ENCODE measurements at regions not wholly inside any gene's neighbourhood (a gene's known extent, or its start where the extent isn't known, plus 50 kb on each side); places are given as distances from the start of the nearest gene placed in this dataset.

DNA sequence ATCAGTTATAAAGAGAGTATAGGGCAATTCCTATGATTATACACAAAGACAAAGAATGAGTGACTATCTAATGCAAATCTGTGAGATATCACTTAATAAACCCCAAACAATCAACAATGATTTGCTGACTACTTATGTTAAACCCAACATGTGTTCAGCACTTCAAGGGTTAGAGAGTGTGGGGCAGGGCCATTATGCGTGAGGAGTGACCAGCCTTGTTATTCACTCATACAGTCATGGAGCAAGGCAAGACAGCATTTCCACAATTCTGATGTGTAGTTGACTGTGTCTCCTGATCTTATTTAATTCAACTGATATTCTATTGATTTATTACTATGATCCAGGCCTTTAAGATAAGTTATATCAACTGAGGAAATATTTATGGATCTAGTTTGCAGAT, 251.7 kb downstream of the CYRIA start:
- no peak for DNase-seq (ENCODE audit: low spot score)

- DNase-seq (ENCODE audit: low spot score), result no peak
Observed at GRCh38 chr2:16413285-16413684, 252.3 kb downstream of the CYRIA start.

DNA sequence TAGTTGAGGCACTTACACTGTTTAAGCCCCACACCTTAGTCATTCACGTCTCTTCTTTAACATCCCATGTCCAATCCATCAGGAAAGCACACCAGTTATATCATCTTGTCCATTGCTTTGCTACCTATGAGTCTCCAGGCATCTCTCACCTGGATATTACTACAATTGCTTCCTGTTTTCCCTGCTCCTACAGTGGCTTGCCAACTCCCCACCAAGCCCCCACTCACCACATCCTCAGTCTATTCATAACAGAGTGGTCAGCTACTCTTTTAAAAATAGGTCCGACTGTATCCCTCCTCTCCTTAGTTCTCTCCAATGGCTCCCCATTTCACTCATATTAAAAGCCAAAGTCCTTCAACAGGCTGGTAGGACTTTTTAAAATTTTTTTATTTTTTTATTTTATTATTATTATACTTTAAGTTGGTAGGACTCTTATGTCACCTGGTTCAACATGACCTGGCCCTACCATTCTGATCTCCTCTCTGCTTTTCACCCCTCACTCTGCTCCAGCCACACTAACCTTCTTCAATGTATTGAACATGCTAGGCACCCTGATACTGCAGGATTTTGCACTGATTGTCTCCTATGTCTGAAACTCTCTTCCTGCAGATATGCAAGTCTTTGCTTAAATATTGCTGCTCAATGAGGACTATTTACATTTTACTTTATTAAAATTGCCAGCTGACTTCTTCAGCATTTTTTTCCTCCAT, 253.2 kb downstream of the CYRIA start:
- no peak for DNase-seq (ENCODE audit: low spot score)

DNA sequence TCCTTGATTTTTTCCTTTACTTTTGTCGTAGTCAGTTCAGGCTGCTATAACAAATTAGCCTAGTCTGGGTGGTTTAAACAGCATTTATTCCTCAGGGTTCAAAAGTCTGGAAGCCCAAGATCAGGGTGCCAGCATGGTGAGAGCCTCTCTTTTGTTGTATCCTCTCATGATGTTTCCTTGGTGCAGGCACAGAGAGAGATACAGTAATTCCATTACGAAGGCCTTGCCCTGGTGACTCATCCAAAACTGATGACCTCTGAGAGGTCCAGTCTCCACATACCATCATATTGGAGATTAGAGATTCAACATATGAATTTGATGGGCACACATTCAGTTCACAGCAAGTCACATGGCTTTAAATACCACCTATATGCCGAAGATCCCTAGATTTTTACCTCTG, 253.8 kb downstream of the CYRIA start:
- DNase-seq (ENCODE audit: low spot score), result no peak

- DNase-seq (ENCODE audit: low spot score), result no peak
Observed at GRCh38 chr2:16409849-16410248, 255.8 kb downstream of the CYRIA start.

DNA sequence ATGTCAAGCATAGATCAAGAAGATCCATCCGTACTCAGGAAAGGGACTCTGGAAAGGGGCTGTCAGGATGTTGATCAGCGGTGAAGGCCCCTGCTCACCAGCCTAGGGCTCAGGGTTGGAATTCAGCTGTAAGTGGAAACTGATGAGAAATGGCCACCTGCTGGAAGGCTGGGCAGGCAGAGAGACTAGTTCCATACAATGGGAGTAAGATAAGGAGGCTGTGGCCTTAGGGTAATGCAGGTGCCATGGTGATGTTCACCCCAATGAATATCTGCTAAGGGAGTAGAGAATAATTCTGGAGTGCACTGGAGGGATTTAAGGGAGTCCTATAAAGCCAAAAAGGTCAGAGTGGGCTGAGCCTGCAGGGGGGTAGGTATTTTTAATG, 256.6 kb downstream of the CYRIA start:
- DNase-seq (ENCODE audit: low spot score), result no peak

- DNase-seq (ENCODE audit: low spot score), result no peak
Observed at GRCh38 chr2:16408331-16409005, 257.2 kb downstream of the CYRIA start.

DNA sequence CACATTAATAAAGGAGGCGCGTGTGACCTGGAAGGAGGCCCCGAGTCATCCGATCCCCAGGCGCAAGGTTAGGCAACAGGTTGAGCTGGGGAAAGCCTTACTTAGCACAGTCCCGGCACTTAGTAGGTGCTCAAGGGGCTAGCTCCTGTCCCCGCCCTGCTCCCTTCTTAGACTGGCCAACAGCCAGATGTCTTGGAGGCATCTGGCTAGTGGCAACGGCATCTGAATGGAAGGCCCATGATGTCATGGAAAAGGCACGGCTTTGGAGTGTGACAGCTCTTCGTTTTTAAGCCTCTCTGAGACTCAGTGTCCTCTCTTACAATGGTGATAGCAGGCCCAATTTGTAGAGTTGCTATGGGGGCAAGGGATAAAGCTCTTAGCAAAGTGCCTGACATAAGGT, 258.3 kb downstream of the CYRIA start:
- DNase-seq (ENCODE audit: low spot score), result no peak

DNA sequence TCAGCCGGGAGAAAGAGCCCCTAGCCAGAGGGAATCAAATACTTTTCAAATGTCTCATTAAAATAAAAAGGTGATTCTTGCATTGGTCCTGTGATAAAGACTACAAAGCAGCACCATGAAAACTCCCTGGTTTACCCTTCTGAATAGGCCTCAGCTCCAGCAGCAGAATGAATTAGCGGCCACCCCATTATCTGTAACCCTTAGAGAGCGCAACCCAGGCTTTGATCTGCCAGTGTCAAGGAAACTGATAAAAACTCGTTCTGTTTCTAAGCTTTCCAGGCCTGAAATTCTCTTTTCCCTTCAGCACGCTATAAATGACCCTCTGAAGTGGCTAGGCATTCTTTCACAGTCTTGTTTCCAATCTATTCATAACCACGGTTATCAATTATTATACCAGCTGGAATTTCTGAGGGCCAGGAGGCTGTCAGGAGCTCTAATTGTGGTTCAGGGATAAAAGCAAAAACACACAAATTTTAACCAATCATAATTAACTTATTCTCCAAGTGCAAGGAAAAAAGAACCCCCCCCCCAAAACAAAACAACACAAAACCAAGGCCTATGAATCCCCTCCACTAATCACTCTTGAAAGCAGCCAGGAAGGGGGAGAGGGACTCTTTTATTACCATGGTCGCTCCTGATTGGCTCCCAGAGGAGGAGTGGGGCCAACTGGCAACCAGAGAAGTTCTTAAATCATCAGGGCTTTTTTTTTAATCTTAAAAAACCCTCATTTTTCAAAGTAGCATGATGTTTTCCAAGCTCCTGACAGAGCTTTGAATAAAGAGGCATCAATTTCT, 258.9 kb downstream of the CYRIA start:
- no peak for DNase-seq (ENCODE audit: low spot score)

DNA sequence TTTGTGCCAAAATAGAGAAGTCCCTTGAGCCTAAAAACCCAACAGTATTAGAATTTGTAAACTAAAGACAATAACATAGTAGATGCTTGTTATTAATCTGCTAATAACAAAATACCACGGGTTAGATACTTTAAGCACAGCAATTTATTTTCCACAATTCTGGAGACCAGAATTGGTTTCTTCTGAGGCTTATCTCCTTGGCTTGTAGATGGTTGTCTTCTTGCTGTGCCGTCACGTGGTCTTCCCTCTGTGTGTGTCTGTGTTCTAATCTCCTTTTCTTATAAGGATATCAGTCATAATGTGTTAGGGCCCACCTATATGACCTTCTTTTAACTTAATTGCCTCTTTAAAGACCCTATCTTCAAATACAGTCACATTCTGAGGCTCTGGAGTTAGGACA, 260.1 kb downstream of the CYRIA start:
- no peak for DNase-seq (ENCODE audit: low spot score)

GRCh38 chr2:16404551-16405300, 260.9 kb downstream of the CYRIA start:
- DNase-seq (ENCODE audit: low spot score), result no peak

GRCh38 chr2:16404146-16404545, 261.5 kb downstream of the CYRIA start:
- no peak for DNase-seq (ENCODE audit: low spot score)

DNA sequence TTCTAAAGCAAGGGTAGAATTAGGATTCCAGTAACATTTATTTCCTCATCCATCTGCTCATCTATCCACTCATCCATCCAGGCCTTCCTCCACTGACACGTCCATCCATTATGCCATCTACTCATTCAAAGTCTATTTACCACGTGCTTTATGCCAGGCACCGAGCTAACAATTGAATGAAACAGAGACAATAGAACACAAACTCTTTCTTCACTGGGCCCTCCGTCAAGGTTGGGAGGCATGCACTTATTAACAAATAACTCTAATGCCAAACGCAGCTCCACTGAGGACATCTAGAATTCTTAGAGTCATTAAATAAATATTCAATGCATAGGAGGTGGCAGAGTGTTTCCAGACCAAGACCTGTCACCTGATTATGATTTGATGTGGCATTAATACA, 262.7 kb downstream of the CYRIA start:
- no peak for DNase-seq (ENCODE audit: low spot score)

DNA sequence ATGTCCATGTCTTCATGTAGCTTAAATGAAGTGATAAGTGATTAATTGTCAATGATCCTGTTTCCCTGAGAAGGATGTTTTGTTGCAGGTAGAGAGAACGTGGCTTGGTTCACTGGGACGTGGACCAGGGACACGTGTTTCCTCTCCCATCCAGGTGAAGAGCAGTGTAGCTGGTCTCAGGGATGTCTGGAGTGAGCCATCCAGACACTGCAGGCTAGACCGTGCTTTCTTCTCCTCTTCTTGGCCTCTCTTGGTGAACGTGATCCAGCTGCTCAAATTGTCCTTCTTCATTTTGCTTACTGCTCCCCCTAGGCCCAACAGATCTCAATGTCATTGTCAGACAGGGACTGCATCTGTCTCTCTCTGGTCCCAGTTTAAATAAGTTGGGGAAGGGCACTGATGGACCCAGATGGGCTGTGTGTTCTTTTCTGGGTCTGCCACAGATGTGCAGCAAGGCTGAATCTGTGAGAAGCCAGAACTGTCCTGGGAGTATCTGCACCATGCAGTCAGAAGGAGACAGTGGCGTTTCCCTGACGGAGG, 263.8 kb downstream of the CYRIA start:
- DNase-seq (ENCODE audit: low spot score), result no peak

GRCh38 chr2:16400127-16400623, 265.5 kb downstream of the CYRIA start:
- DNase-seq (ENCODE audit: low spot score), result no peak

GRCh38 chr2:16398486-16399043, 267.1 kb downstream of the CYRIA start:
- DNase-seq (ENCODE audit: low spot score), result no peak

- no peak for DNase-seq (ENCODE audit: low spot score)
Observed at GRCh38 chr2:16397681-16398475, 267.8 kb downstream of the CYRIA start.

GRCh38 chr2:16396986-16397385, 268.6 kb downstream of the CYRIA start:
- no peak for DNase-seq (ENCODE audit: low spot score)

DNA sequence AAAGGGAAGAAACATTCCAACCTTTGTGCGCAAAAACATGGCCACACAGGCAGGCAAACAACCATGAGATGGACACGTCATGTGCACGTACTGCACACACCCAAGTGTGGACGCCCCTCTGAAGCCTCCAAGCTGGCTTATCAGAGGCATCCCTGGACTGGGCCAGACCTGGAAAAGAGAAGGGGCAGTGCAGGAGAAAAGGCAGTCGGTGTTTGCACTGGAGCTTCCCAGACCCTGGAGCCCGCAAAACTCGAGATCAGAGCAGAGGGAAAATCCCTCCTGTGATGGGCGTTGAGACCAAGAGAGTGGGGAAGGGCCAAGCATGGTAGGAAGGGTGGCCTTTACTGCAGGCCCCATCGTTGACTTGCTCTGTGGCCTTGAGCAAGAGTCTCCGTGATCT, 269.5 kb downstream of the CYRIA start:
- DNase-seq (ENCODE audit: low spot score), result no peak

GRCh38 chr2:16395601-16396000, 270.0 kb downstream of the CYRIA start:
- no peak for DNase-seq (ENCODE audit: low spot score)
